HL-60 (cell line): ENCODE measurements at regions not wholly inside any gene's neighbourhood (a gene's known extent, or its start where the extent isn't known, plus 50 kb on each side); places are given as distances from the start of the nearest gene placed in this dataset.

Experiments used
- POLR2AphosphoS5 ChIP-seq: IDR thresholded peaks from 2 replicates; pipeline ENCODE4 v1.6.1; 2012; ENCODE audit warnings: low read depth
- TF ChIP-seq, protein P1 (sequence below): IDR thresholded peaks from one replicate; pipeline ENCODE4 v1.5.1; 2011; ENCODE audit warnings: low read length, control low read depth, inconsistent platforms; ENCODE audit not compliant: insufficient read depth

DNA sequence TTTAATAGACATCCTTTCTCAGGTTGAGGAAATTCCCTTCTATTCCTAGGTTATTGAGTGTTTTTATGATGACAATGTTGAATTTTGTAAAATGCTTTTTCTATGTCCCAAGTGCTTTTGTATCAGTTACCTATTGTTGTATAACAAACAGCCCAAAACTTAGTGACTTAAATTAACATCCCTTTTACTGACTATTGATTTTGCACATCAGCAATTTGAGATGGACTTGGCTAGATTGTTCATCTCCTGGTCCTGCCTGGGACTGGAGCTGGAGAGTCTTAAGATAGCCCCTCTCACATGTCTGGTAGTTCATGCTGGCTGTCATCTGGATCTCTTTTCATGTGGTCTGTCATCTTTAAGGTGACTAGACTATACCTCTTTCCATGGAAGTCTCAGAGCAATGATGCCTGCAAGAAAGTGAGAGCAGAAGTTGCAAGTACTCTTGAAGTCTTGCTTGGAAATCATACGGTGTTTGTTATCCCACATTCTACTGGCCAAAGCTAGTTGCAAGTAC is 132.6 kb downstream of the RPAP3 start:
- TF ChIP-seq, protein P1, sequence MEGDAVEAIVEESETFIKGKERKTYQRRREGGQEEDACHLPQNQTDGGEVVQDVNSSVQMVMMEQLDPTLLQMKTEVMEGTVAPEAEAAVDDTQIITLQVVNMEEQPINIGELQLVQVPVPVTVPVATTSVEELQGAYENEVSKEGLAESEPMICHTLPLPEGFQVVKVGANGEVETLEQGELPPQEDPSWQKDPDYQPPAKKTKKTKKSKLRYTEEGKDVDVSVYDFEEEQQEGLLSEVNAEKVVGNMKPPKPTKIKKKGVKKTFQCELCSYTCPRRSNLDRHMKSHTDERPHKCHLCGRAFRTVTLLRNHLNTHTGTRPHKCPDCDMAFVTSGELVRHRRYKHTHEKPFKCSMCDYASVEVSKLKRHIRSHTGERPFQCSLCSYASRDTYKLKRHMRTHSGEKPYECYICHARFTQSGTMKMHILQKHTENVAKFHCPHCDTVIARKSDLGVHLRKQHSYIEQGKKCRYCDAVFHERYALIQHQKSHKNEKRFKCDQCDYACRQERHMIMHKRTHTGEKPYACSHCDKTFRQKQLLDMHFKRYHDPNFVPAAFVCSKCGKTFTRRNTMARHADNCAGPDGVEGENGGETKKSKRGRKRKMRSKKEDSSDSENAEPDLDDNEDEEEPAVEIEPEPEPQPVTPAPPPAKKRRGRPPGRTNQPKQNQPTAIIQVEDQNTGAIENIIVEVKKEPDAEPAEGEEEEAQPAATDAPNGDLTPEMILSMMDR, result no peak
- TF ChIP-seq POLR2AphosphoS5, result no peak
